SK-N-SH (cell line): ENCODE measurements at regions not wholly inside any gene's neighbourhood (a gene's known extent, or its start where the extent isn't known, plus 50 kb on each side); places are given as distances from the start of the nearest gene placed in this dataset.

ENCODE experiments used
- CTCF ChIA-PET: fragments of 300-600, 350-600 bp; formaldehyde crosslinking; extraction: SDS; loops from one replicate; lab custom pipeline; 2021; lab: Yijun Ruan, JAX
- POLR2A ChIA-PET: fragments of 350-600 bp; sonication (Branson Sonifier 250); formaldehyde crosslinking; extraction: SDS; loops from one replicate; lab custom pipeline; 2020; ENCODE audit warnings: antibody characterized with exemption, inconsistent platforms; lab: Yijun Ruan, JAX
- DNase-seq: peaks from one replicate; pipeline ENCODE4 v3.0.0; 2012
- H2AFZ ChIP-seq: fragments of 200-600 bp; sonication (generic); 2 replicates; pipeline ENCODE4 v1.8.1; 2016; ENCODE audit warnings: antibody characterized with exemption, mild to moderate bottlenecking, low read depth
- H3F3A ChIP-seq: fragments of 200-600 bp; sonication (generic); replicated peaks from 2 replicates; pipeline ENCODE3; 2016; ENCODE audit warnings: antibody characterized with exemption, mild to moderate bottlenecking; ENCODE audit not compliant: insufficient read depth
- H3K27ac ChIP-seq, 2 experiments: fragments of 200-500 bp in 1 of 2; fragments of 200-600 bp in 1 of 2; sonication (Bioruptor generic) in 1 of 2; sonication (generic), shearing (Covaris generic) in 1 of 2; 2 replicates each; pipeline versions ENCODE4 v1.5.1 to v1.6.1; 2014 to 2016; ENCODE audit warnings: low read depth in 2 of 2, inconsistent platforms in 1 of 2, low read length in 1 of 2, mild to moderate bottlenecking in 1 of 2, mixed read lengths in 1 of 2
- H3K27me3 ChIP-seq: fragments of 200-600 bp; sonication (generic), shearing (Covaris generic); 2 replicates; pipeline ENCODE4 v1.6.1; 2016; ENCODE audit warnings: mixed run types; ENCODE audit not compliant: insufficient read depth
- H3K36me3 ChIP-seq, 2 experiments: fragments of 200-500 bp in 1 of 2; fragments of 200-600 bp in 1 of 2; sonication (Bioruptor generic) in 1 of 2; sonication (generic) in 1 of 2; replicated peaks in 1 of 2; 2 replicates each; pipeline versions ENCODE3 to v1.5.1; 2014 to 2016; ENCODE audit warnings: low read length in 1 of 2, mild to moderate bottlenecking in 1 of 2; ENCODE audit not compliant: insufficient read depth in 2 of 2, control insufficient read depth in 1 of 2
- H3K4me1 ChIP-seq, 2 experiments: fragments of 200-500 bp in 1 of 2; fragments of 200-600 bp in 1 of 2; sonication (Bioruptor generic) in 1 of 2; sonication (generic), shearing (Covaris generic) in 1 of 2; 2 replicates each; pipeline versions ENCODE4 v1.5.1 to v1.6.1; 2014 to 2016; ENCODE audit warnings: low read depth in 1 of 2, low read length in 1 of 2, mixed run types in 1 of 2; ENCODE audit not compliant: insufficient read depth in 2 of 2, control insufficient read depth in 1 of 2
- H3K4me2 ChIP-seq: fragments of 200-600 bp; sonication (generic), shearing (Covaris generic); 2 replicates; pipeline ENCODE4 v1.6.1; 2017; ENCODE audit warnings: mixed run types
- H3K4me3 ChIP-seq, 2 experiments: fragments of 200-500 bp in 1 of 2; fragments of 200-600 bp in 1 of 2; sonication (Bioruptor generic) in 1 of 2; sonication (generic), shearing (Covaris generic) in 1 of 2; 2 replicates each; pipeline versions ENCODE4 v1.5.1 to v1.8.1; 2014 to 2016; ENCODE audit warnings: low read depth in 2 of 2, inconsistent platforms in 1 of 2, low read length in 1 of 2, mild to moderate bottlenecking in 1 of 2, mixed read lengths in 1 of 2, moderate library complexity in 1 of 2
- H3K79me2 ChIP-seq: fragments of 200-600 bp; sonication (generic); 2 replicates; pipeline ENCODE4 v1.8.1; 2017; ENCODE audit warnings: mild to moderate bottlenecking; ENCODE audit not compliant: insufficient read depth
- H3K9ac ChIP-seq: fragments of 200-600 bp; sonication (generic); 2 replicates; pipeline ENCODE4 v1.6.1; 2017; ENCODE audit warnings: mixed run types
- H3K9me2 ChIP-seq: fragments of 200-600 bp; sonication (generic); 2 replicates; pipeline ENCODE4 v1.6.1; 2017; ENCODE audit warnings: mixed run types
- H3K9me3 ChIP-seq: fragments of 200-600 bp; sonication (generic); 2 replicates; pipeline ENCODE4 v1.6.1; 2017; ENCODE audit warnings: mixed run types, mild to moderate bottlenecking, moderate library complexity
- H4K20me1 ChIP-seq: fragments of 200-600 bp; sonication (generic); 2 replicates; pipeline ENCODE4 v1.6.1; 2017; ENCODE audit warnings: mild to moderate bottlenecking, mixed run types; ENCODE audit not compliant: insufficient read depth
- ELF1 ChIP-seq: IDR thresholded peaks from 2 replicates; pipeline ENCODE4 v1.4.0; 2012
- EP300 ChIP-seq, 2 experiments: IDR thresholded peaks; 2 replicates each; pipeline versions ENCODE4 v1.4.0 to v1.6.1; 2012; ENCODE audit warnings: borderline replicate concordance in 1 of 2, low read depth in 1 of 2, low read length in 1 of 2
- FOSL2 ChIP-seq: IDR thresholded peaks from 2 replicates; pipeline ENCODE4 v1.4.0; 2012; ENCODE audit warnings: low read depth, mild to moderate bottlenecking, moderate library complexity, borderline replicate concordance
- FOXM1 ChIP-seq: IDR thresholded peaks from 2 replicates; pipeline ENCODE4 v1.4.0; 2012; ENCODE audit warnings: low read depth, mild to moderate bottlenecking
- JUND ChIP-seq: IDR thresholded peaks from 2 replicates; pipeline ENCODE4 v1.4.0; 2012
- MAX ChIP-seq: IDR thresholded peaks from 2 replicates; pipeline ENCODE4 v1.4.0; 2012; ENCODE audit warnings: low read depth
- NFIC ChIP-seq: IDR thresholded peaks from 2 replicates; pipeline ENCODE4 v1.4.0; 2012; ENCODE audit warnings: borderline replicate concordance
- POLR2AphosphoS5 ChIP-seq: IDR thresholded peaks from 2 replicates; pipeline ENCODE4 v1.6.1; 2012; ENCODE audit warnings: low read depth, low read length
- RFX5 ChIP-seq: IDR thresholded peaks from 2 replicates; pipeline ENCODE4 v1.6.1; 2012; ENCODE audit warnings: mild to moderate bottlenecking, improper control_type of control experiment, low read length
- RXRA ChIP-seq: IDR thresholded peaks from 2 replicates; pipeline ENCODE4 v1.4.0; 2012; ENCODE audit warnings: low read depth, mild to moderate bottlenecking, borderline replicate concordance
- TAF1 ChIP-seq: IDR thresholded peaks from 2 replicates; pipeline ENCODE4 v1.6.1; 2012; ENCODE audit warnings: low read depth, mild to moderate bottlenecking, low read length, moderate library complexity, borderline replicate concordance
- TCF12 ChIP-seq: IDR thresholded peaks from 2 replicates; pipeline ENCODE4 v1.4.0; 2012
- TEAD4 ChIP-seq: IDR thresholded peaks from 2 replicates; pipeline ENCODE4 v1.4.0; 2012; ENCODE audit warnings: mild to moderate bottlenecking, borderline replicate concordance; ENCODE audit not compliant: insufficient read depth
- USF1 ChIP-seq: IDR thresholded peaks from 2 replicates; pipeline ENCODE4 v1.4.0; 2012; ENCODE audit warnings: low read depth, borderline replicate concordance
- YY1 ChIP-seq: IDR thresholded peaks from 2 replicates; pipeline ENCODE4 v1.4.0; 2012; ENCODE audit warnings: low read depth, mild to moderate bottlenecking
- WGBS: methylation state at CpG from one replicate; pipeline ENCODE4 v1.1.6; 2017; ENCODE audit warnings: low lambda C conversion rate; 5-methylcytosine and 5-hydroxymethylcytosine counted together
- TF ChIP-seq, protein P1 (sequence below): IDR thresholded peaks from 2 replicates; pipeline ENCODE4 v1.4.0; 2012; ENCODE audit warnings: low read depth, borderline replicate concordance
- TF ChIP-seq, protein P2 (sequence below): IDR thresholded peaks from 2 replicates; pipeline ENCODE4 v1.6.1; 2012; ENCODE audit warnings: mild to moderate bottlenecking, low read depth, low read length, moderate library complexity
- TF ChIP-seq, protein P3 (sequence below): fragments of 150-350 bp; IDR thresholded peaks from 2 replicates; pipeline ENCODE4 v1.6.1; 2017; ENCODE audit warnings: antibody characterized with exemption, low read length, low read depth, borderline replicate concordance
- TF ChIP-seq, protein P4 (sequence below): IDR thresholded peaks from 2 replicates; pipeline ENCODE4; 2012

- Histone ChIP-seq H4K20me1 (no peaks in the 10 kb centered on the region), H3K9me3 (no peaks in the 10 kb centered on the region), H3K79me2 (no peaks in the 10 kb centered on the region), H3K9ac (0 out of 2 replicates have a peak overlapping the region, but pooled peaks have one; percentile 9), H2AFZ (no peak overlapping the region), H3K27me3 (no peaks in the 10 kb centered on the region), H3K4me3 (no peak overlapping the region), H3F3A (peaks cover 20% of the 10 kb centered on the region), H3K9me2 (no peaks in the 10 kb centered on the region), H3K4me1 (peaks cover 10 to 24% of the 10 kb centered on the region in 2 experiments), H3K36me3 (no peaks in the 10 kb centered on the region), H3K4me2 (peak overlapping the region; percentile 40; the same call in 1 of the 2 replicates), H3K27ac (peak overlapping the region in 1 of 2 experiments; percentile 87; a peak in 2 of 4 replicates)
- POLR2A ChIA-PET: no interaction called here
- TF ChIP-seq ELF1 (no peak), FOSL2 (peak; percentile 92), MAX (peak; percentile 76), USF1 (no peak), YY1 (0 out of 2 replicates have a peak, but pooled peaks have one; percentile 22), POLR2AphosphoS5 (peak; percentile 39; the same call in 1 of the 2 replicates), TAF1 (no peak), FOXM1 (peak; percentile 41; the same call in 1 of the 2 replicates), RFX5 (no peak), TCF12 (peak; percentile 90), RXRA (peak; percentile 79; the same call in 1 of the 2 replicates), JUND (peak; percentile 85), NFIC (peak; percentile 52; the same call in 1 of the 2 replicates), TEAD4 (peak; percentile 49; the same call in 1 of the 2 replicates), EP300 (IDR thresholded peaks at IDR 0.05; ENCODE audit: borderline replicate concordance in 1 of 2, low read depth in 1 of 2, low read length in 1 of 2) (peak in 1 of 2 experiments; percentile 90; a peak in 2 of 4 replicates)
- TF ChIP-seq, protein P1, sequence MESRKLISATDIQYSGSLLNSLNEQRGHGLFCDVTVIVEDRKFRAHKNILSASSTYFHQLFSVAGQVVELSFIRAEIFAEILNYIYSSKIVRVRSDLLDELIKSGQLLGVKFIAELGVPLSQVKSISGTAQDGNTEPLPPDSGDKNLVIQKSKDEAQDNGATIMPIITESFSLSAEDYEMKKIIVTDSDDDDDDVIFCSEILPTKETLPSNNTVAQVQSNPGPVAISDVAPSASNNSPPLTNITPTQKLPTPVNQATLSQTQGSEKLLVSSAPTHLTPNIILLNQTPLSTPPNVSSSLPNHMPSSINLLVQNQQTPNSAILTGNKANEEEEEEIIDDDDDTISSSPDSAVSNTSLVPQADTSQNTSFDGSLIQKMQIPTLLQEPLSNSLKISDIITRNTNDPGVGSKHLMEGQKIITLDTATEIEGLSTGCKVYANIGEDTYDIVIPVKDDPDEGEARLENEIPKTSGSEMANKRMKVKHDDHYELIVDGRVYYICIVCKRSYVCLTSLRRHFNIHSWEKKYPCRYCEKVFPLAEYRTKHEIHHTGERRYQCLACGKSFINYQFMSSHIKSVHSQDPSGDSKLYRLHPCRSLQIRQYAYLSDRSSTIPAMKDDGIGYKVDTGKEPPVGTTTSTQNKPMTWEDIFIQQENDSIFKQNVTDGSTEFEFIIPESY: 0 out of 2 replicates have a peak, but pooled peaks have one; percentile 22
- TF ChIP-seq, protein P2, sequence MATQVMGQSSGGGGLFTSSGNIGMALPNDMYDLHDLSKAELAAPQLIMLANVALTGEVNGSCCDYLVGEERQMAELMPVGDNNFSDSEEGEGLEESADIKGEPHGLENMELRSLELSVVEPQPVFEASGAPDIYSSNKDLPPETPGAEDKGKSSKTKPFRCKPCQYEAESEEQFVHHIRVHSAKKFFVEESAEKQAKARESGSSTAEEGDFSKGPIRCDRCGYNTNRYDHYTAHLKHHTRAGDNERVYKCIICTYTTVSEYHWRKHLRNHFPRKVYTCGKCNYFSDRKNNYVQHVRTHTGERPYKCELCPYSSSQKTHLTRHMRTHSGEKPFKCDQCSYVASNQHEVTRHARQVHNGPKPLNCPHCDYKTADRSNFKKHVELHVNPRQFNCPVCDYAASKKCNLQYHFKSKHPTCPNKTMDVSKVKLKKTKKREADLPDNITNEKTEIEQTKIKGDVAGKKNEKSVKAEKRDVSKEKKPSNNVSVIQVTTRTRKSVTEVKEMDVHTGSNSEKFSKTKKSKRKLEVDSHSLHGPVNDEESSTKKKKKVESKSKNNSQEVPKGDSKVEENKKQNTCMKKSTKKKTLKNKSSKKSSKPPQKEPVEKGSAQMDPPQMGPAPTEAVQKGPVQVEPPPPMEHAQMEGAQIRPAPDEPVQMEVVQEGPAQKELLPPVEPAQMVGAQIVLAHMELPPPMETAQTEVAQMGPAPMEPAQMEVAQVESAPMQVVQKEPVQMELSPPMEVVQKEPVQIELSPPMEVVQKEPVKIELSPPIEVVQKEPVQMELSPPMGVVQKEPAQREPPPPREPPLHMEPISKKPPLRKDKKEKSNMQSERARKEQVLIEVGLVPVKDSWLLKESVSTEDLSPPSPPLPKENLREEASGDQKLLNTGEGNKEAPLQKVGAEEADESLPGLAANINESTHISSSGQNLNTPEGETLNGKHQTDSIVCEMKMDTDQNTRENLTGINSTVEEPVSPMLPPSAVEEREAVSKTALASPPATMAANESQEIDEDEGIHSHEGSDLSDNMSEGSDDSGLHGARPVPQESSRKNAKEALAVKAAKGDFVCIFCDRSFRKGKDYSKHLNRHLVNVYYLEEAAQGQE: peak; percentile 48; the same call in 1 of the 2 replicates
- TF ChIP-seq, protein P3, sequence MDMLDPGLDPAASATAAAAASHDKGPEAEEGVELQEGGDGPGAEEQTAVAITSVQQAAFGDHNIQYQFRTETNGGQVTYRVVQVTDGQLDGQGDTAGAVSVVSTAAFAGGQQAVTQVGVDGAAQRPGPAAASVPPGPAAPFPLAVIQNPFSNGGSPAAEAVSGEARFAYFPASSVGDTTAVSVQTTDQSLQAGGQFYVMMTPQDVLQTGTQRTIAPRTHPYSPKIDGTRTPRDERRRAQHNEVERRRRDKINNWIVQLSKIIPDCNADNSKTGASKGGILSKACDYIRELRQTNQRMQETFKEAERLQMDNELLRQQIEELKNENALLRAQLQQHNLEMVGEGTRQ: no peak
- TF ChIP-seq, protein P4, sequence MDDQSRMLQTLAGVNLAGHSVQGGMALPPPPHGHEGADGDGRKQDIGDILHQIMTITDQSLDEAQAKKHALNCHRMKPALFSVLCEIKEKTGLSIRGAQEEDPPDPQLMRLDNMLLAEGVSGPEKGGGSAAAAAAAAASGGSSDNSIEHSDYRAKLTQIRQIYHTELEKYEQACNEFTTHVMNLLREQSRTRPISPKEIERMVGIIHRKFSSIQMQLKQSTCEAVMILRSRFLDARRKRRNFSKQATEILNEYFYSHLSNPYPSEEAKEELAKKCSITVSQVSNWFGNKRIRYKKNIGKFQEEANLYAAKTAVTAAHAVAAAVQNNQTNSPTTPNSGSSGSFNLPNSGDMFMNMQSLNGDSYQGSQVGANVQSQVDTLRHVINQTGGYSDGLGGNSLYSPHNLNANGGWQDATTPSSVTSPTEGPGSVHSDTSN: peak; percentile 89
- WGBS: 30% methylated on average over 2 of the region's 2 CpGs
- DNase-seq: no peak
- CTCF ChIA-PET: no interaction called here
Measured at GRCh38 chr13:80037505-80037888, 303.4 kb downstream of the SPRY2 start.
